DND-41 (cell line): ENCODE measurements at regions not wholly inside any gene's neighbourhood (a gene's known extent, or its start where the extent isn't known, plus 50 kb on each side); places are given as distances from the start of the nearest gene placed in this dataset.

Source experiments
- ATAC-seq: fragments of 200-7000 bp; cut with Tn5 transposase; 3 replicates; pipeline ENCODE4 v1.9.1; 2021; ENCODE audit warnings: low read depth; ENCODE audit not compliant: insufficient read depth
- DNase-seq: peaks from one replicate; pipeline ENCODE4 v3.0.0-alpha.2; 2020
- H2AFZ ChIP-seq: 2 replicates; pipeline ENCODE4 v1.6.0; 2012; ENCODE audit warnings: low read depth, low read length
- H3K27ac ChIP-seq: 2 replicates; pipeline ENCODE4 v1.5.1; 2012; ENCODE audit warnings: low read length, inconsistent platforms
- H3K27me3 ChIP-seq: fragments of 200-600 bp; sonication (generic); 2 replicates; pipeline ENCODE4 v1.6.0; 2012; ENCODE audit warnings: low read length, mild to moderate bottlenecking, inconsistent platforms; ENCODE audit not compliant: insufficient read depth, poor library complexity
- H3K36me3 ChIP-seq: 2 replicates; pipeline ENCODE4 v1.5.1; 2012; ENCODE audit warnings: low read length, inconsistent platforms; ENCODE audit not compliant: insufficient read depth
- H3K4me1 ChIP-seq: 2 replicates; pipeline ENCODE4 v1.5.1; 2012; ENCODE audit warnings: mild to moderate bottlenecking, low read length; ENCODE audit not compliant: insufficient read depth
- H3K4me2 ChIP-seq: 2 replicates; pipeline ENCODE4 v1.6.0; 2012; ENCODE audit warnings: mild to moderate bottlenecking, moderate library complexity, low read length, inconsistent platforms; ENCODE audit not compliant: insufficient read depth
- H3K4me3 ChIP-seq, 2 experiments: fragments of 200-600 bp in 1 of 2; shearing (Covaris generic) in 1 of 2; 2 replicates each; pipeline ENCODE4 v1.5.1; 2012 to 2016; ENCODE audit warnings: inconsistent platforms in 2 of 2, low read length in 2 of 2, mild to moderate bottlenecking in 2 of 2, low read depth in 1 of 2, moderate library complexity in 1 of 2
- H3K79me2 ChIP-seq: 2 replicates; pipeline ENCODE4 v1.6.0; 2012; ENCODE audit warnings: low read length, inconsistent platforms; ENCODE audit not compliant: insufficient read depth
- H3K9ac ChIP-seq: 2 replicates; pipeline ENCODE4 v1.6.0; 2012; ENCODE audit warnings: low read depth, mild to moderate bottlenecking, inconsistent platforms, low read length, moderate library complexity
- H3K9me3 ChIP-seq: 2 replicates; pipeline ENCODE4 v1.5.1; 2012; ENCODE audit warnings: low read length, moderate library complexity, mild to moderate bottlenecking, inconsistent platforms; ENCODE audit not compliant: insufficient read depth, severe bottlenecking
- H4K20me1 ChIP-seq: 2 replicates; pipeline ENCODE4 v1.6.0; 2012; ENCODE audit warnings: low read length; ENCODE audit not compliant: insufficient read depth
- EZH2 ChIP-seq: IDR thresholded peaks from 3 replicates; pipeline ENCODE4 v1.6.1; 2012; ENCODE audit warnings: borderline replicate concordance, low read depth, mild to moderate bottlenecking, moderate library complexity, low read length, inconsistent platforms; ENCODE audit not compliant: severe bottlenecking
- TF ChIP-seq, protein P1 (sequence below): IDR thresholded peaks from 2 replicates; pipeline ENCODE4 v1.5.1; 2012; ENCODE audit warnings: borderline replicate concordance, low read length, moderate library complexity, mild to moderate bottlenecking; ENCODE audit not compliant: poor library complexity, severe bottlenecking; ENCODE audit errors: extremely low read depth

GRCh38 chr9:86804011-86804410, 143.3 kb downstream of the GAS1 start:
- Histone ChIP-seq H3K79me2 (no peaks in the 10 kb centered on the region), H3K4me3 (no peak overlapping the region), H3K27ac (no peak overlapping the region), H3K27me3 (no peaks in the 10 kb centered on the region), H3K36me3 (no peaks in the 10 kb centered on the region), H3K9ac (no peak overlapping the region), H3K9me3 (no peaks in the 10 kb centered on the region), H3K4me2 (no peak overlapping the region), H2AFZ (no peak overlapping the region), H3K4me1 (no peaks in the 10 kb centered on the region), H4K20me1 (no peaks in the 10 kb centered on the region)
- DNase-seq (no peak), ATAC-seq (no peak)
- TF ChIP-seq EZH2, result no peak
- TF ChIP-seq, protein P1, sequence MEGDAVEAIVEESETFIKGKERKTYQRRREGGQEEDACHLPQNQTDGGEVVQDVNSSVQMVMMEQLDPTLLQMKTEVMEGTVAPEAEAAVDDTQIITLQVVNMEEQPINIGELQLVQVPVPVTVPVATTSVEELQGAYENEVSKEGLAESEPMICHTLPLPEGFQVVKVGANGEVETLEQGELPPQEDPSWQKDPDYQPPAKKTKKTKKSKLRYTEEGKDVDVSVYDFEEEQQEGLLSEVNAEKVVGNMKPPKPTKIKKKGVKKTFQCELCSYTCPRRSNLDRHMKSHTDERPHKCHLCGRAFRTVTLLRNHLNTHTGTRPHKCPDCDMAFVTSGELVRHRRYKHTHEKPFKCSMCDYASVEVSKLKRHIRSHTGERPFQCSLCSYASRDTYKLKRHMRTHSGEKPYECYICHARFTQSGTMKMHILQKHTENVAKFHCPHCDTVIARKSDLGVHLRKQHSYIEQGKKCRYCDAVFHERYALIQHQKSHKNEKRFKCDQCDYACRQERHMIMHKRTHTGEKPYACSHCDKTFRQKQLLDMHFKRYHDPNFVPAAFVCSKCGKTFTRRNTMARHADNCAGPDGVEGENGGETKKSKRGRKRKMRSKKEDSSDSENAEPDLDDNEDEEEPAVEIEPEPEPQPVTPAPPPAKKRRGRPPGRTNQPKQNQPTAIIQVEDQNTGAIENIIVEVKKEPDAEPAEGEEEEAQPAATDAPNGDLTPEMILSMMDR, result no peak

GRCh38 chr9:86802900-86803673, 144.2 kb downstream of the GAS1 start:
- Histone ChIP-seq H3K79me2 (no peaks in the 10 kb centered on the region), H3K36me3 (no peaks in the 10 kb centered on the region), H3K27me3 (no peaks in the 10 kb centered on the region), H3K4me3 (no peak overlapping the region), H3K4me2 (no peak overlapping the region), H3K9me3 (no peaks in the 10 kb centered on the region), H4K20me1 (no peaks in the 10 kb centered on the region), H3K27ac (no peak overlapping the region), H2AFZ (no peak overlapping the region), H3K9ac (no peak overlapping the region), H3K4me1 (no peaks in the 10 kb centered on the region)
- ATAC-seq (no peak), DNase-seq (no peak)
- no peak for TF ChIP-seq EZH2
- TF ChIP-seq, protein P1, result no peak

- no peak for TF ChIP-seq EZH2
- TF ChIP-seq, protein P1, result no peak
- Histone ChIP-seq H3K4me3 (no peak overlapping the region), H3K27me3 (no peaks in the 10 kb centered on the region), H3K9me3 (no peaks in the 10 kb centered on the region), H3K4me1 (no peaks in the 10 kb centered on the region), H4K20me1 (no peaks in the 10 kb centered on the region), H3K4me2 (no peak overlapping the region), H3K36me3 (no peaks in the 10 kb centered on the region), H2AFZ (no peak overlapping the region), H3K79me2 (no peaks in the 10 kb centered on the region), H3K9ac (no peak overlapping the region), H3K27ac (no peak overlapping the region)
- DNase-seq, result no peak
- ATAC-seq, result no peak
These were observed 146.1 kb downstream of the GAS1 start for GRCh38 chr9:86801246-86801645.
